HFFc6 (cell line): ENCODE measurements at regions not wholly inside any gene's neighbourhood (a gene's known extent, or its start where the extent isn't known, plus 50 kb on each side); places are given as distances from the start of the nearest gene placed in this dataset.
"Not testable (repeated sequence)": the region's sequence is repeated elsewhere in the genome, so short reads cannot be mapped to it uniquely, and the experiment has no call there.

Experiments used
- DNase-seq: peaks from one replicate; pipeline ENCODE4 v3.0.0-alpha.2; 2018
- H3K27ac Mint-ChIP-seq: 2 replicates; pipeline ENCODE4 v1.8.0; 2020; ENCODE audit warnings: mild to moderate bottlenecking, mixed read lengths
- H3K27me3 Mint-ChIP-seq: 2 replicates; pipeline ENCODE4 v1.8.0; 2021; ENCODE audit warnings: mild to moderate bottlenecking, moderate library complexity, mixed read lengths; ENCODE audit not compliant: insufficient read depth
- H3K36me3 Mint-ChIP-seq: 2 replicates; pipeline ENCODE4 v1.8.0; 2021; ENCODE audit warnings: low read depth, mixed read lengths
- H3K4me1 Mint-ChIP-seq: 2 replicates; pipeline ENCODE4 v1.8.0; 2020; ENCODE audit warnings: low read depth, mixed read lengths
- H3K4me3 Mint-ChIP-seq: 2 replicates; pipeline ENCODE4 v1.8.0; 2020; ENCODE audit warnings: mild to moderate bottlenecking, moderate library complexity, mixed read lengths
- H3K9me3 Mint-ChIP-seq: 2 replicates; pipeline ENCODE4 v1.8.0; 2020; ENCODE audit warnings: mild to moderate bottlenecking, mixed read lengths
- TF ChIP-seq, protein P1 (sequence below): fragments of 200-600 bp; sonication (generic); IDR thresholded peaks from 2 replicates; pipeline ENCODE4 v1.5.0; 2021; ENCODE audit warnings: antibody characterized with exemption, mild to moderate bottlenecking

GRCh38 chr13:58950911-58951310 lies 1212.8 kb downstream of the DIAPH3 start:
- no peak for DNase-seq
- TF ChIP-seq, protein P1, sequence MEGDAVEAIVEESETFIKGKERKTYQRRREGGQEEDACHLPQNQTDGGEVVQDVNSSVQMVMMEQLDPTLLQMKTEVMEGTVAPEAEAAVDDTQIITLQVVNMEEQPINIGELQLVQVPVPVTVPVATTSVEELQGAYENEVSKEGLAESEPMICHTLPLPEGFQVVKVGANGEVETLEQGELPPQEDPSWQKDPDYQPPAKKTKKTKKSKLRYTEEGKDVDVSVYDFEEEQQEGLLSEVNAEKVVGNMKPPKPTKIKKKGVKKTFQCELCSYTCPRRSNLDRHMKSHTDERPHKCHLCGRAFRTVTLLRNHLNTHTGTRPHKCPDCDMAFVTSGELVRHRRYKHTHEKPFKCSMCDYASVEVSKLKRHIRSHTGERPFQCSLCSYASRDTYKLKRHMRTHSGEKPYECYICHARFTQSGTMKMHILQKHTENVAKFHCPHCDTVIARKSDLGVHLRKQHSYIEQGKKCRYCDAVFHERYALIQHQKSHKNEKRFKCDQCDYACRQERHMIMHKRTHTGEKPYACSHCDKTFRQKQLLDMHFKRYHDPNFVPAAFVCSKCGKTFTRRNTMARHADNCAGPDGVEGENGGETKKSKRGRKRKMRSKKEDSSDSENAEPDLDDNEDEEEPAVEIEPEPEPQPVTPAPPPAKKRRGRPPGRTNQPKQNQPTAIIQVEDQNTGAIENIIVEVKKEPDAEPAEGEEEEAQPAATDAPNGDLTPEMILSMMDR, result no peak
- Mint-ChIP-seq H3K36me3 (no peaks in the 10 kb centered on the region), H3K27me3 (no peaks in the 10 kb centered on the region; the same call in 1 of the 2 replicates), H3K9me3 (peaks cover 29% of the 10 kb centered on the region), H3K4me3 (no peak overlapping the region), H3K27ac (no peak overlapping the region), H3K4me1 (no peaks in the 10 kb centered on the region)

- H3K4me1 Mint-ChIP-seq, result no peaks in the 10 kb centered on the region
- no peak overlapping the region for H3K4me3 Mint-ChIP-seq
- TF ChIP-seq, protein P1, result no peak
- peaks cover 26% of the 10 kb centered on the region for H3K9me3 Mint-ChIP-seq
- no peaks in the 10 kb centered on the region for H3K36me3 Mint-ChIP-seq
- no peak overlapping the region for H3K27ac Mint-ChIP-seq
- DNase-seq, result no peak
- no peaks in the 10 kb centered on the region for H3K27me3 Mint-ChIP-seq
Measured at GRCh38 chr13:58953638-58954037, 1210.1 kb downstream of the DIAPH3 start.

DNA sequence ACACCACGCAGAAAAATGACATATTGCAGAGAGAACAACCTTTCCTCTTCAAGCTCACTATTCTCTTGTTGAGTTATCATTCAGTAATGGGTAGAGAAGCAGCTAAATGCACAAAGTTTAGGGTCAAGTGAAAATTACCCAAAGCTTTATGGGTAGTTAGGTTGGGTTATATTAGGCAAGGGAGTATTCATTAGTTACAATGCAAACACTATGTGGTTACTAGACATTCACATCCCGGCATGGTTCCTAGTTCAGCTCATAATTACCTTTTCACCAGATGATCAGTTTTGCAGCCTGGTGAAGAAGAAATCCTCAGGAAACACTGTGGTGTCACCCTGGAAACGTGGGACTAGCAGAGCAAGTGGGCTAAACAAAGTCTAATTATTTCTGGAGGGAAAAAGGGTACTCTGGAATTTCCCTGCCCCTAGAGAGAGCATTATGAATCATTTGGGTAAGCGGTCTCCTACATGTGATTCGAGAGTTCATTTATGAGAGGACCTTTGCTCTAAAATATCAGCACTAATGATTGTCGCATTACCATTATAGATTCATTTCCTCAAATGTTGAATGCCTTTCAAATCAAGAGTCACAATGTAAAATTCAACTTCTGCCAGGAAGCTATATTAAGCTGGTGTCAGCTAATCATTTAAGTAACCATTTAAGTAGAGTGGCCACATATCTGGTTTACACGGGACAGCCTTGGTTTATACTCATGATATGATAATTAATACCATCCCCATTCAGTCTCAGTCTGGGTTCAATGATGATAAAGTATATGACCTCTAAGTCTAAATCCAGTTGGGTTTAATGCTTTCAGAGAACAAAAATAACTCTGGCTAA lies 1208.0 kb downstream of the DIAPH3 start:
- TF ChIP-seq, protein P1, result no peak
- no peak for DNase-seq
- H3K27me3 Mint-ChIP-seq, result no peaks in the 10 kb centered on the region
- peaks cover 7% of the 10 kb centered on the region for H3K9me3 Mint-ChIP-seq
- H3K4me3 Mint-ChIP-seq, result no peak overlapping the region
- H3K4me1 Mint-ChIP-seq, result no peaks in the 10 kb centered on the region
- H3K27ac Mint-ChIP-seq, result no peak overlapping the region
- no peaks in the 10 kb centered on the region for H3K36me3 Mint-ChIP-seq

GRCh38 chr13:58958097-58958496 lies 1205.6 kb downstream of the DIAPH3 start:
- H3K36me3 Mint-ChIP-seq, H3K27ac Mint-ChIP-seq, H3K4me1 Mint-ChIP-seq, H3K4me3 Mint-ChIP-seq, H3K9me3 Mint-ChIP-seq, DNase-seq, H3K27me3 Mint-ChIP-seq: not testable (repeated sequence)

DNA sequence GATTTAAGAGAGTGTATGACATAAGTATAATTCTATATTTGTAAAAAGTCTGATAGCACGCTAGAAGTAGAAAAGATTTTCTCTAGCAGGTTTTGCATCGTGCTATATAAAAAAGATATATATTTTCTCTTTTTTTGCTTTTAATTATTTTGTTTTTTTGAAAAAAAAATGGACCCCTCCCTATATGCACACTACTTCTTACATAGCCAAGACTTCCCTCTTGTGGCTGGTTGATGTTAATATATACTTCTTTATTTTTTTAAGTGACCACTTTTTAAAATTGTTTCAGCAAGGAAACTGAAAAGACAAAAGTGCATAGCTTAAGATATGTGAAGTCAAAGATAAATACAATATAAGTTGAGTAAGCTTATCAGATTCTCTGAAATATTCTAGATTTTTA lies 1202.8 kb downstream of the DIAPH3 start:
- Mint-ChIP-seq H3K36me3 (no peaks in the 10 kb centered on the region), H3K9me3 (peaks cover 15% of the 10 kb centered on the region), H3K4me3 (no peak overlapping the region)

DNA sequence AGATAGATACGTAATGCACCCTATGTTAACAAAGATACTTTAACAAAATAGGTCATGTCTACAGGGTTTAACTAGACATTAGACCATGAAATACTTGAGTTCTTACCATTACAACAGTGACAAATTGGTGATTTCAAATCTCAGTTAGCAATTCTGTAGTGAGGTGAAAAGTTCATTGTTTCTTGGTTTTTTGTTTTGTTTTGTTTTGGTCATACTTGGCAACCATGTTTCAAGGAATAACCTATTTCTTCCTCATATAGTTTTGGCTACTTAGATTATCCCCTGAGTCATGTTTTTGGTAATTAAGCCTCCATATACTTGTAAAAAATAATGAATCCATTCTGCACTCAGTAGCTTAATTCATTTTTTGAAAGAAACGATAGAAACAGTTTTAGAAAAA lies 1200.4 kb downstream of the DIAPH3 start:
- H3K36me3 Mint-ChIP-seq, result no peaks in the 10 kb centered on the region
- TF ChIP-seq, protein P1, result no peak
- no peaks in the 10 kb centered on the region for H3K27me3 Mint-ChIP-seq
- H3K4me1 Mint-ChIP-seq, result no peaks in the 10 kb centered on the region
- H3K27ac Mint-ChIP-seq, result no peak overlapping the region
- H3K9me3 Mint-ChIP-seq, result peaks cover 14% of the 10 kb centered on the region
- H3K4me3 Mint-ChIP-seq, result no peak overlapping the region
- DNase-seq, result no peak

More for the DNA sequence above, 1202.8 kb downstream of the DIAPH3 start:
- TF ChIP-seq, protein P1, result peak; percentile 36; the same call in 1 of the 2 replicates
- Mint-ChIP-seq H3K27me3 (no peaks in the 10 kb centered on the region), H3K27ac (no peak overlapping the region), H3K4me1 (no peaks in the 10 kb centered on the region)
- DNase-seq, result no peak
